ENCODE measurements at regions not wholly inside any gene's neighbourhood (a gene's known extent, or its start where the extent isn't known, plus 50 kb on each side); places are given as distances from the start of the nearest gene placed in this dataset.

DNA sequence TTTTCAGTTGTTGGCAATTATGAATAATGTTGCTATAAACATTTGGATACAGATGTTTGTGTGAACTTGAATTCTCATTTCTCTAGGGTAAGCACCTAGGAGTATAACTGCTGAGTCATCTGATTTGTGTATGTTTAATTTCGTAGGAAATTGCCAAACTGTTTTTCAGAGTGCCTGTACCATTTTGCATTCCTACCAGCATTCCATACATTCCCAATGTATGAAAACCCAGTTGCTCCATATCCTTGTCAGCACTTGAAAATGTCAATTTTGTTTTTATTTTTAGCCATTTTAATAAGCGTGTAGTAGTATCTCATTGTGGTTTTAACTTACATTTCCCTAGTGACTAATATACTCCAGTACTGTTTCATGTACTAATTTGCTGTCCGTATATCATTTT lies 98.5 kb upstream of the TSC22D2 start:
- DNase-seq, result peak; percentile 49
- Histone ChIP-seq H3K4me2 (ENCODE audit: unreplicated experiment) (no peak overlapping the region), H4K20me1 (ENCODE audit: insufficient read depth) (no peaks in the 10 kb centered on the region), H3K9ac (no peak overlapping the region), H3K4me1 (ENCODE audit: insufficient read depth) (no peaks in the 10 kb centered on the region), H2AFZ (no peak overlapping the region), H3K27me3 (replicated peaks; ENCODE audit: insufficient read depth) (no peaks in the 10 kb centered on the region), H3K79me2 (ENCODE audit: insufficient read depth) (no peaks in the 10 kb centered on the region), H3K4me3 (no peak overlapping the region), H3F3A (ENCODE audit: insufficient read depth) (peaks cover 14% of the 10 kb centered on the region; the same call in 1 of the 2 replicates), H3K9me3 (ENCODE audit: low read depth) (no peaks in the 10 kb centered on the region), H3K36me3 (ENCODE audit: low read depth) (no peaks in the 10 kb centered on the region), H3K27ac (no peak overlapping the region), H3K9me2 (ENCODE audit: insufficient read depth) (no peaks in the 10 kb centered on the region)
- in situ Hi-C loops (cut with MboI), result no loop called here
- TF ChIP-seq EZH2 (IDR thresholded peaks at IDR 0.05; ENCODE audit: insufficient read depth, poor library complexity, severe bottlenecking) (no peak), EZH2phosphoT487 (IDR thresholded peaks at IDR 0.05; ENCODE audit: insufficient read depth, low read depth) (no peak)
- WGBS, 2 experiments (ENCODE audit: low coverage in 1 of 2, low lambda C conversion rate in 2 of 2, missing lambda C conversion rate in 2 of 2), result 5 to 14% methylated on average over 3 of the region's 3 CpGs

DNA sequence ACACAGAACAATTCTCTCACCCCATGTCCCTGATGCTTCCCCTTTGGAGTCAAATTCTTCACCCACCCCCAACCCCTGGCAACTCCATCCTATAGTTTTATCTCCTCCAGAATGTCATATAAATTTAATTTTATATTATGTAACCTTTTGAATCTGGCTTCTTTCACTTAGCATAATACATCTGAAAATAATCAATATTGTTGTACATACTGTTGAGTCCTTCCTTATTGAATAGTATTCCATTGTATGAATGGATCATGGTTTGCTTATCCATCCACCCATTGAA lies 98.9 kb upstream of the TSC22D2 start:
- Histone ChIP-seq H2AFZ (no peak overlapping the region), H3F3A (ENCODE audit: insufficient read depth) (peaks cover 14% of the 10 kb centered on the region; the same call in 1 of the 2 replicates), H3K4me3 (no peak overlapping the region), H3K9me2 (ENCODE audit: insufficient read depth) (no peaks in the 10 kb centered on the region), H3K36me3 (ENCODE audit: low read depth) (no peaks in the 10 kb centered on the region), H3K9ac (no peak overlapping the region), H3K27ac (no peak overlapping the region), H3K4me1 (ENCODE audit: insufficient read depth) (no peaks in the 10 kb centered on the region), H4K20me1 (ENCODE audit: insufficient read depth) (no peaks in the 10 kb centered on the region), H3K79me2 (ENCODE audit: insufficient read depth) (no peaks in the 10 kb centered on the region), H3K4me2 (ENCODE audit: unreplicated experiment) (no peak overlapping the region), H3K9me3 (ENCODE audit: low read depth) (no peaks in the 10 kb centered on the region), H3K27me3 (replicated peaks; ENCODE audit: insufficient read depth) (no peaks in the 10 kb centered on the region)
- no peak for TF ChIP-seq EZH2phosphoT487 (IDR thresholded peaks at IDR 0.05; ENCODE audit: insufficient read depth, low read depth)
- TF ChIP-seq EZH2 (IDR thresholded peaks at IDR 0.05; ENCODE audit: insufficient read depth, poor library complexity, severe bottlenecking), result no peak
- in situ Hi-C loops (cut with MboI), result no loop called here
- no peak for DNase-seq

DNA sequence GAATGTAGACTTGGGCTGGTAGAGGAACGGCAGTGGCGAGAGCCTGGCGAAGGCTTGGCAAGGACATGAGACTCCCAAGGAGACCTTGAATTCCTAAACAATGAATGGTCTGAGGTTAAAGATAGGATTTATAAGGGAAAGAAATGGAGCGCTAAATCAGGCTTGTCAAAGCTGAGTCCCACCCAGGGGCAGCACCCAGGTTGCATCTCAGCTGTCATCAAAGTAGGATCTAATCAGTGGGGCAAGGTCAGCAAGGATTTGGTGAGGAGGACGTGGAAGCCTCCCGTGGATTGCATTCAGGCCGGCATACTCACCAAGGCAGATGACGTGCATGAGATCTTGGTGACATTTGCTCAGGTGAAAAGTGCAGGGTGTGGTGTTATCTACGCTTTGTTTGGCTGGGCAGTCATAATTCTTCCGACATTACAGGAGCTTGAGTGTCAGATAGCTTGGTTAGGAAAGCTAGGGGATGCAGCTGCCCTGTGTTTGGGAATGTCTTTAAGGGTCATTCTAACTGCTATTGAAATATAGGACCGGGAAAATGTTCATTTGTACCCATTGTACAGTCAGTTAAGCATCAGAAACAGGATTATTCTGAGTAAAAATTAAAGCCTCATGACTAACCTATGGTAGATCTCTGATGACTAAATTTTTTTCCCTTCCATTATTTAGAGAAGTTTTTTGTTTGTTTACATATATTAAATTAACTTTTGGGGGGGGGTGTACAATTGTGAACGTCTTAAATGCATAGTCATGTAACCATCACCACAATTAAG lies 99.4 kb upstream of the TSC22D2 start:
- H3K9ac ChIP-seq, result no peak overlapping the region
- TF ChIP-seq EZH2phosphoT487 (IDR thresholded peaks at IDR 0.05; ENCODE audit: insufficient read depth, low read depth), result no peak
- TF ChIP-seq EZH2 (IDR thresholded peaks at IDR 0.05; ENCODE audit: insufficient read depth, poor library complexity, severe bottlenecking), result no peak
- no peaks in the 10 kb centered on the region for H3K9me3 ChIP-seq (ENCODE audit: low read depth)
- H2AFZ ChIP-seq, result no peak overlapping the region
- no peaks in the 10 kb centered on the region for H3K4me1 ChIP-seq (ENCODE audit: insufficient read depth)
- no peaks in the 10 kb centered on the region for H3K27me3 ChIP-seq (replicated peaks; ENCODE audit: insufficient read depth)
- H4K20me1 ChIP-seq (ENCODE audit: insufficient read depth), result no peaks in the 10 kb centered on the region
- WGBS, 2 experiments (ENCODE audit: low coverage in 1 of 2, low lambda C conversion rate in 2 of 2, missing lambda C conversion rate in 2 of 2), result 94 to 96% methylated on average over 12 of the region's 12 CpGs
- in situ Hi-C loops (cut with MboI), result no loop called here
- no peaks in the 10 kb centered on the region for H3K9me2 ChIP-seq (ENCODE audit: insufficient read depth)
- no peaks in the 10 kb centered on the region for H3K36me3 ChIP-seq (ENCODE audit: low read depth)
- DNase-seq, result no peak
- peaks cover 14% of the 10 kb centered on the region; the same call in 1 of the 2 replicates for H3F3A ChIP-seq (ENCODE audit: insufficient read depth)
- H3K79me2 ChIP-seq (ENCODE audit: insufficient read depth), result no peaks in the 10 kb centered on the region
- no peak overlapping the region for H3K27ac ChIP-seq
- no peak overlapping the region for H3K4me2 ChIP-seq (ENCODE audit: unreplicated experiment)
- no peak overlapping the region for H3K4me3 ChIP-seq

DNA sequence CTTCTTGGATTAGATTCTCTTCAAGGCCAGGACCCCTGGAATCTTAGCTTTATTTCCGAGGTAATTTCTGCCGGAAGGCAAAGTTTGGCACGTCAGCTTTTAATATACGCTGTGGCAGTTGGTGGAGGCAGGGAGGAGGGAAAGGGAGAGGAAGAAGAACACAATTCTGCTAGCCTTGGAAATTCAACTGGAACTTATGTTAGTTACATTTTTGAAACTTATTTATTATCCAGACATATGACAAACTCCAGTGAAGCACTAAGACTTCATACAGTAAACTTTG lies 100.1 kb upstream of the TSC22D2 start:
- in situ Hi-C loops (cut with MboI), result no loop called here
- 97 to 99% methylated on average over 4 of the region's 4 CpGs for WGBS, 2 experiments (ENCODE audit: low coverage in 1 of 2, low lambda C conversion rate in 2 of 2, missing lambda C conversion rate in 2 of 2)
- Histone ChIP-seq H3K9ac (no peak overlapping the region), H3K4me3 (no peak overlapping the region), H3K79me2 (ENCODE audit: insufficient read depth) (no peaks in the 10 kb centered on the region), H3K27me3 (replicated peaks; ENCODE audit: insufficient read depth) (no peaks in the 10 kb centered on the region), H3K9me3 (ENCODE audit: low read depth) (no peaks in the 10 kb centered on the region), H2AFZ (no peak overlapping the region), H3K36me3 (ENCODE audit: low read depth) (no peaks in the 10 kb centered on the region), H4K20me1 (ENCODE audit: insufficient read depth) (no peaks in the 10 kb centered on the region), H3F3A (ENCODE audit: insufficient read depth) (peaks cover 14% of the 10 kb centered on the region; the same call in 1 of the 2 replicates), H3K9me2 (ENCODE audit: insufficient read depth) (no peaks in the 10 kb centered on the region), H3K4me2 (ENCODE audit: unreplicated experiment) (no peak overlapping the region), H3K27ac (no peak overlapping the region), H3K4me1 (ENCODE audit: insufficient read depth) (no peaks in the 10 kb centered on the region)
- DNase-seq, result no peak
- TF ChIP-seq EZH2phosphoT487 (IDR thresholded peaks at IDR 0.05; ENCODE audit: insufficient read depth, low read depth) (no peak), EZH2 (IDR thresholded peaks at IDR 0.05; ENCODE audit: insufficient read depth, poor library complexity, severe bottlenecking) (no peak)
